A549 (cell line): ENCODE measurements at regions not wholly inside any gene's neighbourhood (a gene's known extent, or its start where the extent isn't known, plus 50 kb on each side); places are given as distances from the start of the nearest gene placed in this dataset.

Source experiments
- ATAC-seq, 2 experiments: fragments of 200-7000 bp in 1 of 2; fragments of >200 bp in 1 of 2; cut with Nextera tagmentation in 1 of 2; cut with Tn5 transposase in 1 of 2; 3 replicates each; pipeline versions ENCODE4 v1.8.0 to v1.9.1; 2018 to 2020; ENCODE audit warnings: mild to moderate bottlenecking in 1 of 2, moderate library complexity in 1 of 2
- CTCF ChIA-PET: fragments of 300-600 bp; sonication (Branson Sonifier 250); formaldehyde crosslinking; extraction: SDS; loops from one replicate; lab custom pipeline; 2021; ENCODE audit warnings: antibody characterized with exemption, inconsistent platforms; lab: Yijun Ruan, JAX
- POLR2A ChIA-PET: fragments of 350-600 bp; formaldehyde crosslinking; extraction: SDS; loops from one replicate; lab custom pipeline; 2021; ENCODE audit warnings: antibody characterized with exemption, inconsistent platforms; lab: Yijun Ruan, JAX
- DNase-seq, 2 experiments: peaks; one replicate each; pipeline versions ENCODE4 v3.0.0 to v3.0.0-alpha.2; 2011 to 2016; ENCODE audit warnings: low read depth in 1 of 2, low spot score in 1 of 2
- FAIRE-seq: peaks from 2 replicates; lab custom pipeline; 2011; peaks lifted over from hg19 to GRCh38; lab: Jason Lieb, UNC
- H3K27ac ChIP-seq, 2 experiments: fragments of >200 bp; sonication (Bioruptor Twin); formaldehyde crosslinking; 3 replicates each; pipeline ENCODE4 v1.5.1; 2016 to 2017
- H3K4me1 ChIP-seq: fragments of >200 bp; sonication (Bioruptor Twin); formaldehyde crosslinking; 3 replicates; pipeline ENCODE4 v1.6.1; 2016
- H3K4me2 ChIP-seq: fragments of >200 bp; sonication (Bioruptor Twin); formaldehyde crosslinking; 3 replicates; pipeline ENCODE4 v1.6.1; 2016
- H3K4me3 ChIP-seq: fragments of >200 bp; sonication (Bioruptor Twin); formaldehyde crosslinking; 3 replicates; pipeline ENCODE4 v1.5.1; 2016
- H3K9me3 ChIP-seq: fragments of >200 bp; sonication (Bioruptor Twin); formaldehyde crosslinking; 3 replicates; pipeline ENCODE4 v1.6.1; 2016
- BHLHE40 ChIP-seq: IDR thresholded peaks from 2 replicates; pipeline ENCODE4 v1.6.1; 2012; ENCODE audit warnings: low read depth, low read length, inconsistent platforms
- EHF ChIP-seq: fragments of 250-450 bp; sonication (Bioruptor Pico); IDR thresholded peaks from 2 replicates; pipeline ENCODE4 v1.5.0; 2020; ENCODE audit warnings: mild to moderate bottlenecking
- EHMT2 ChIP-seq: fragments of 200-600 bp; sonication (generic); IDR thresholded peaks from 2 replicates; pipeline ENCODE4 v1.6.1; 2016; ENCODE audit warnings: antibody characterized with exemption, low read depth, mild to moderate bottlenecking, moderate library complexity
- EP300 ChIP-seq, 2 experiments: fragments of >200 bp; sonication (Bioruptor Twin); formaldehyde crosslinking; IDR thresholded peaks; 2 replicates in 1 of 2; 3 replicates in 1 of 2; pipeline ENCODE4 v1.6.1; 2016 to 2017
- ESRRA ChIP-seq: fragments of 150-350 bp; IDR thresholded peaks from 2 replicates; pipeline ENCODE4 v1.6.1; 2014; ENCODE audit warnings: mild to moderate bottlenecking, low read length, borderline replicate concordance
- FOSL2 ChIP-seq, 2 experiments: fragments of 450-650 bp in 1 of 2; fragments of >200 bp in 1 of 2; sonication (Bioruptor Twin) in 1 of 2; formaldehyde crosslinking; IDR thresholded peaks; 2 replicates each; pipeline versions ENCODE4 v1.5.0 to v1.6.1; 2016 to 2020; ENCODE audit warnings: mild to moderate bottlenecking in 1 of 2, moderate library complexity in 1 of 2
- GATA3 ChIP-seq: IDR thresholded peaks from 2 replicates; pipeline ENCODE4 v1.6.1; 2012; ENCODE audit warnings: borderline replicate concordance
- HDAC2 ChIP-seq: fragments of 200-600 bp; sonication (generic); IDR thresholded peaks from 2 replicates; pipeline ENCODE4 v1.6.1; 2016
- HEYL ChIP-seq: fragments of 250-450 bp; sonication (Bioruptor Pico); IDR thresholded peaks from 2 replicates; pipeline ENCODE4 v1.8.0; 2021; ENCODE audit warnings: mild to moderate bottlenecking, moderate library complexity
- HOXB5 ChIP-seq: fragments of 250-450 bp; sonication (Bioruptor Pico); IDR thresholded peaks from 2 replicates; pipeline ENCODE4 v1.5.0; 2020; ENCODE audit warnings: mild to moderate bottlenecking, moderate library complexity
- JUN ChIP-seq, 2 experiments: fragments of >200 bp; sonication (Bioruptor Twin); formaldehyde crosslinking; IDR thresholded peaks; 2 replicates in 1 of 2; 3 replicates in 1 of 2; pipeline ENCODE4 v1.6.1; 2016 to 2017
- KDM1A ChIP-seq: fragments of 200-600 bp; sonication (generic); IDR thresholded peaks from 2 replicates; pipeline ENCODE4 v1.6.1; 2016; ENCODE audit warnings: low read depth, mild to moderate bottlenecking
- KDM5A ChIP-seq: fragments of 200-600 bp; sonication (generic); IDR thresholded peaks from 2 replicates; pipeline ENCODE4 v1.6.1; 2016; ENCODE audit warnings: antibody characterized with exemption, mild to moderate bottlenecking
- MAFK ChIP-seq: fragments of 450-650 bp; IDR thresholded peaks from 2 replicates; pipeline ENCODE4 v1.6.1; 2014; ENCODE audit not compliant: partially characterized antibody
- MAZ ChIP-seq: fragments of 150-350 bp; IDR thresholded peaks from 2 replicates; pipeline ENCODE4 v1.6.1; 2014; ENCODE audit warnings: antibody characterized with exemption, low read depth, low read length, borderline replicate concordance
- NPAS2 ChIP-seq: fragments of 250-450 bp; sonication (Bioruptor Pico); IDR thresholded peaks from 2 replicates; pipeline ENCODE4 v1.8.0; 2022; ENCODE audit warnings: mild to moderate bottlenecking, moderate library complexity, borderline replicate concordance
- NR3C1 ChIP-seq: fragments of >200 bp; sonication (Bioruptor Twin); formaldehyde crosslinking; IDR thresholded peaks from 3 replicates; pipeline ENCODE4 v1.6.1; 2017
- PHF8 ChIP-seq: fragments of 200-600 bp; sonication (generic); IDR thresholded peaks from 2 replicates; pipeline ENCODE4 v1.6.1; 2016; ENCODE audit warnings: low read depth, mild to moderate bottlenecking, antibody characterized with exemption, moderate library complexity, borderline replicate concordance
- POLR2A ChIP-seq: IDR thresholded peaks from 2 replicates; pipeline ENCODE4 v1.6.1; 2012; ENCODE audit warnings: mild to moderate bottlenecking, low read length
- RFX5 ChIP-seq: fragments of 450-650 bp; IDR thresholded peaks from 2 replicates; pipeline ENCODE4 v1.7.1; 2014; ENCODE audit warnings: antibody characterized with exemption, mild to moderate bottlenecking, moderate library complexity
- RNF2 ChIP-seq: fragments of 200-600 bp; sonication (generic); IDR thresholded peaks from 2 replicates; pipeline ENCODE4 v1.6.1; 2016; ENCODE audit warnings: low read depth, mild to moderate bottlenecking, antibody characterized with exemption, moderate library complexity, borderline replicate concordance
- SREBF2 ChIP-seq: fragments of 450-650 bp; IDR thresholded peaks from 2 replicates; pipeline ENCODE4 v1.6.1; 2014; ENCODE audit warnings: mild to moderate bottlenecking, moderate library complexity
- TFCP2L1 ChIP-seq: fragments of 250-450 bp; sonication (Bioruptor Pico); IDR thresholded peaks from 2 replicates; pipeline ENCODE4 v1.5.0; 2021; ENCODE audit warnings: mild to moderate bottlenecking
- ZC3H11A ChIP-seq: fragments of 450-650 bp; IDR thresholded peaks from 2 replicates; pipeline ENCODE4 v1.6.1; 2014; ENCODE audit warnings: antibody characterized with exemption, mild to moderate bottlenecking
- WGBS: methylation state at CpG from one replicate; pipeline ENCODE4 v1.1.6; 2017; ENCODE audit errors: missing lambda C conversion rate; 5-methylcytosine and 5-hydroxymethylcytosine counted together
- TF ChIP-seq, protein P1 (sequence below): fragments of 150-350 bp; IDR thresholded peaks from 2 replicates; pipeline ENCODE4 v1.6.1; 2014; ENCODE audit warnings: low read depth, mild to moderate bottlenecking, low read length
- TF ChIP-seq, protein P2 (sequence below): IDR thresholded peaks from 2 replicates; pipeline ENCODE4 v1.6.1; 2012
- TF ChIP-seq, protein P3 (sequence below): fragments of >200 bp; sonication (Bioruptor Twin); formaldehyde crosslinking; IDR thresholded peaks from 2 replicates; pipeline ENCODE4 v1.6.1; 2016

DNA sequence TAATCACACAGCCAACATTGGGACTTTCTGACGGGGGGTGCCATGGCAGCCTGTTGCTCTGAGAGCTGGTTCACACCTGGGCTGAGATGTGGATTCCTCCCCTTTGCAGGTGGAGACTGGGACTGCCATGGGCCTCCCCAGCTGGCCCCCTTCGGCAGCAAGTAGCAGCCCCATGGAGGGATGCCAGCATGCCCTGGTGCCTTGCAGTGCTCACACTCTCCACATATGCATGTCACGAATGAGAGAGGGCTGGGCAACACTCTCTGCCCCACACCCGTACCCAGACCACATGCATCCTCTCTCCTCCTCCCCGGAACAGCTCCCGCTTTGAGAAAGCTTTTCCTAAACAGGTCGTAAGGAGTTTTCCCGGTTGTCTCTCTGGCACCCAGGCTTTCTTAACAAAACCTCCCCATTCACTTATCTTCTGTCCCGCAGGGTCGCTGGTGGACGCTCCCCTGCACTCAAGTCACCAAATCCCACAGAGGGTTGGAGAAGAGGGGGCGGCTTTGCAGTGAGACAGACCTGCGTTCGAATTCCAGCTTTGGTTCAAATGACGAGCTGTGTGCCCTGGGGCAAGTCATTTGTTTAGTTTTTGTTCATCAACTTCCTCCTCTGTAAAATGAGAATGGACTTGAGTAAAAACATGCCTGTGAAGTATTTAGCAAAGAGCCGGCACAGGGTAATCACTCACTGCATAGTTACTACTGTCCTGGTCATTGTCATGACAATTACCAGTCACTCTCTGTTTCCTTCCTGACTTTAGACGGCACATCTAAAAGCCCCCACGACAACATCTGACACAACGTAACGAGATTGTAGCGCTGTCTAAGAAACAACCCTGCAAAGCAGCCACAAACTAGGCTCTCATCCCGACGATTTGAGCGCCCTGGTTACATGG is 231.3 kb upstream of the B3GAT1 start:
- H3K4me2 ChIP-seq, result no peak overlapping the region
- TF ChIP-seq HEYL (no peak), FOSL2 (IDR thresholded peaks at IDR 0.05) (no peak), FOSL2 (CRISPR knock-in tag; IDR thresholded peaks at IDR 0.05) (no peak)
- WGBS, result 25% methylated on average over 22 of the region's 24 CpGs
- DNase-seq (no peak), ATAC-seq (no peak), FAIRE-seq (no peak)
- H3K9me3 ChIP-seq, result no peaks in the 10 kb centered on the region
- H3K4me3 ChIP-seq, result no peak overlapping the region
- CTCF ChIA-PET, result no interaction called here
- H3K4me1 ChIP-seq, result no peaks in the 10 kb centered on the region
- H3K27ac ChIP-seq, result no peak overlapping the region
- POLR2A ChIA-PET, result no interaction called here

DNA sequence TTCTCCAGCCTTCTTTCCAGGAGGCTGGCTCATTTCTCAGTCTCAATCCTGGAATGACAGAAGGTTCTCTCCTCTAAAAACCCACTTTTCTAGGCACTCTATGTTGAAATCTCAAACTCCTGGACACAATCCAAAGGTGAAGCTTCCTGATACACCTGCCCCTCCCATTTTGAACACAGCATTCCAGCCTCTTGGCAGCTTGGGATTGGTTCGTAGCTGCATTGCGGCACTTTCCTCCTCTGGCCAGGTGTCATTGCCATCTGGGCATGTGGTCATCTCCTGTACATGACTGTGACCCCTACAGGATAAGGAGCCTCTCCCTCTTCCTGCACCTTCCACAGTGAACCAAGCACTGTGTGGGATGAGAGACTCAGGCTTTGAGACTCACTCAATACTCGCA is 230.2 kb upstream of the B3GAT1 start:
- DNase-seq, result no peak
- Histone ChIP-seq H3K4me1 (no peaks in the 10 kb centered on the region), H3K4me2 (no peak overlapping the region), H3K9me3 (no peaks in the 10 kb centered on the region), H3K4me3 (no peak overlapping the region), H3K27ac (no peak overlapping the region)
- FAIRE-seq, result no peak
- CTCF ChIA-PET, result no interaction called here
- POLR2A ChIA-PET, result no interaction called here
- TF ChIP-seq MAZ, result no peak
- no peak for TF ChIP-seq JUN (IDR thresholded peaks at IDR 0.05)
- no peak for TF ChIP-seq RNF2
- TF ChIP-seq PHF8, result no peak
- no peak for TF ChIP-seq POLR2A
- TF ChIP-seq ZC3H11A, result no peak
- TF ChIP-seq HDAC2, result no peak
- TF ChIP-seq, protein P1, sequence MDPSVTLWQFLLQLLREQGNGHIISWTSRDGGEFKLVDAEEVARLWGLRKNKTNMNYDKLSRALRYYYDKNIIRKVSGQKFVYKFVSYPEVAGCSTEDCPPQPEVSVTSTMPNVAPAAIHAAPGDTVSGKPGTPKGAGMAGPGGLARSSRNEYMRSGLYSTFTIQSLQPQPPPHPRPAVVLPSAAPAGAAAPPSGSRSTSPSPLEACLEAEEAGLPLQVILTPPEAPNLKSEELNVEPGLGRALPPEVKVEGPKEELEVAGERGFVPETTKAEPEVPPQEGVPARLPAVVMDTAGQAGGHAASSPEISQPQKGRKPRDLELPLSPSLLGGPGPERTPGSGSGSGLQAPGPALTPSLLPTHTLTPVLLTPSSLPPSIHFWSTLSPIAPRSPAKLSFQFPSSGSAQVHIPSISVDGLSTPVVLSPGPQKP, result no peak
- no peak for TF ChIP-seq TFCP2L1 (CRISPR knock-in tag)
- no peak for TF ChIP-seq SREBF2
- TF ChIP-seq ESRRA, result no peak
- TF ChIP-seq NR3C1, result no peak
- TF ChIP-seq EHMT2, result no peak
- no peak for TF ChIP-seq RFX5
- no peak for TF ChIP-seq KDM1A
- no peak for TF ChIP-seq EHF (CRISPR knock-in tag)
- no peak for TF ChIP-seq EP300 (IDR thresholded peaks at IDR 0.05)
- TF ChIP-seq, protein P2, sequence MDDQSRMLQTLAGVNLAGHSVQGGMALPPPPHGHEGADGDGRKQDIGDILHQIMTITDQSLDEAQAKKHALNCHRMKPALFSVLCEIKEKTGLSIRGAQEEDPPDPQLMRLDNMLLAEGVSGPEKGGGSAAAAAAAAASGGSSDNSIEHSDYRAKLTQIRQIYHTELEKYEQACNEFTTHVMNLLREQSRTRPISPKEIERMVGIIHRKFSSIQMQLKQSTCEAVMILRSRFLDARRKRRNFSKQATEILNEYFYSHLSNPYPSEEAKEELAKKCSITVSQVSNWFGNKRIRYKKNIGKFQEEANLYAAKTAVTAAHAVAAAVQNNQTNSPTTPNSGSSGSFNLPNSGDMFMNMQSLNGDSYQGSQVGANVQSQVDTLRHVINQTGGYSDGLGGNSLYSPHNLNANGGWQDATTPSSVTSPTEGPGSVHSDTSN, result no peak
- no peak for ATAC-seq
- 48% methylated on average over 3 of the region's 3 CpGs for WGBS

DNA sequence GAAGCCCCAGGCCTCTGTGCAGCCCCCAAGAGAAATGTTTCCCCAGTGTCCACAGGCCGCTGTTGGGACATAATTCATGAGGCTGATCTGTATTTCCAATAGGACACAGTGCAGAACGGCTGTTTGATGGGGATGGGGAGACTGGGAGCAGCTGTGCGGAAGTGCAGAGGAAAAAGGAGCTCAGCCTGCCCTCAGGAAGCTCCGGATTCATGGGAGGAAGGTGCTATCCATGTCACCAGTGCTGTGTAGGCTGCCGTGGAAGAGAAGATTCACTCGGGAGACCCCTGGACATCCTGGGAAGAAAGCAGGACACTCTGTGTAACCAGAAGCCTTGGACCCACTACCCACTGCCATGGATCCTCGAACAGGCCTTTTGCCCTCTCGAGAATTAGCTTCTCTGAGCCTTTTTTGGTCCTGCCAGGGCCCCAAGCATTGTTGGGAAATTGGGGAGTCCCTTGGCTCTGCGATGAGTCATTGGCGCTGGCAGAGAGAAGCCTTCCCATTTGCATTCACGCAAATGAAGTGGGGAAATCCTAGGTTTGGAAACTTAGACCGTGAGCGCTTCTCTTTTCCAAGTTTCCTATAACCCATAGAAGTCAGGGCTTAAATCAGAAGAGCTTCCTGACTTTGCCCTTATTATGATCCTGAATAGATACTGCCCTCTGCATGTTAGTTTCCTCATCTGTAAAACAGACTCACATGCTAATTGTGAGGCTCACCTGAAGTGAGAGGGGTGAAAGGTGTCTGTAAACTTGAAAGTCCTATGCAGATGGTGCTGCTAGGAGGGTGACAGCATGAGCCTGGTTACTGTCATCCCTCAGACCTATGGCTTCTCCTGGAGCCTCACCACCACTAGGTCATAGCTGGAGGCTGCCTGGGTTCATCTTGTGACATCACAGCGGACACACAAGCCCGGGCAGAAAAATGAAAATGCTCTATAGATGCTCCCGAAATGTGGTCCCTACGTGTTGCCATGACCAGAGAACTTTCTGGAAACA is 229.2 kb upstream of the B3GAT1 start:
- CTCF ChIA-PET, result no interaction called here
- Histone ChIP-seq H3K4me3 (no peak overlapping the region), H3K4me2 (no peak overlapping the region), H3K4me1 (no peaks in the 10 kb centered on the region), H3K27ac (no peak overlapping the region), H3K9me3 (no peaks in the 10 kb centered on the region)
- POLR2A ChIA-PET, result no interaction called here
- 27% methylated on average over 13 of the region's 17 CpGs for WGBS
- no peak for DNase-seq
- ATAC-seq, result no peak
- no peak for FAIRE-seq
- TF ChIP-seq EHMT2, result no peak
- no peak for TF ChIP-seq PHF8
- no peak for TF ChIP-seq MAFK
- TF ChIP-seq GATA3, result no peak
- TF ChIP-seq BHLHE40, result no peak
- no peak for TF ChIP-seq NR3C1
- TF ChIP-seq KDM5A, result no peak
- no peak for TF ChIP-seq HOXB5
- TF ChIP-seq HEYL, result no peak
- TF ChIP-seq NPAS2 (CRISPR knock-in tag), result no peak
- no peak for TF ChIP-seq POLR2A
- TF ChIP-seq, protein P2, result no peak
- TF ChIP-seq, protein P3, sequence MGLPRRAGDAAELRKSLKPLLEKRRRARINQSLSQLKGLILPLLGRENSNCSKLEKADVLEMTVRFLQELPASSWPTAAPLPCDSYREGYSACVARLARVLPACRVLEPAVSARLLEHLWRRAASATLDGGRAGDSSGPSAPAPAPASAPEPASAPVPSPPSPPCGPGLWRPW, result no peak
